ENCODE measurements at regions not wholly inside any gene's neighbourhood (a gene's known extent, or its start where the extent isn't known, plus 50 kb on each side); places are given as distances from the start of the nearest gene placed in this dataset.

DNA sequence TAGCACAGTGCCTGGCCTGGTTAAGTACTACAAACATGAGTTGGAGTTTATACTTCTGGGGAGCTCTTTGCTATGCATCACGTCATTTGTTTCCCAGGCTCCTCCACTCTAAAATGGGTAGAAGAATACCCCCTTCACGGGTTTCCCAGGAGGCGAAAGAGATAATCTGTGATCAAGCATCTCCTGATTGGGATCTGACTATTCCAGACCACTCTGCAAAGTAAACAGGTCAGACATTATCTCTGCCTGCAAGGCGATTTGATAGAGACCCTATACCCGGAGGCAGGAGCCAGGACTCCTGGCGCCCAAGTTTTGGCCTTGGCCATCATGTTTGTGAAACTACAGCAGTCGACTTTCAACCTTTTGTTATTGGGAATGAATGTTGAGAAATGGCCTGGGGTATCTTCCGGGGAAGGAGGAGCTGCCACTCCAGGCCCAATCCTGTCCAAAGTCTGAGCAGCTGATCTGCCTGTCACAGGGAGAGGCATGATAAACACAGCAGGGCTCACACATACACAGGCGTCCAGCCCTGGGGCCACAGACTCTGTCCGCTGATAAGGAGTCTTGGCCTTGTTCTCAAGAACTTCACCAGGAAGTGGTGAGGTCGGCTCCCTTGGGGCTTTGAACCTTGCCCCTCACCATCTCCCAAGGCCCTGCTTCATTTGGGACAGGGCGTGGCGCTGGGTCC, 199.9 kb downstream of the MAF start:
- TF ChIP-seq, protein P1, sequence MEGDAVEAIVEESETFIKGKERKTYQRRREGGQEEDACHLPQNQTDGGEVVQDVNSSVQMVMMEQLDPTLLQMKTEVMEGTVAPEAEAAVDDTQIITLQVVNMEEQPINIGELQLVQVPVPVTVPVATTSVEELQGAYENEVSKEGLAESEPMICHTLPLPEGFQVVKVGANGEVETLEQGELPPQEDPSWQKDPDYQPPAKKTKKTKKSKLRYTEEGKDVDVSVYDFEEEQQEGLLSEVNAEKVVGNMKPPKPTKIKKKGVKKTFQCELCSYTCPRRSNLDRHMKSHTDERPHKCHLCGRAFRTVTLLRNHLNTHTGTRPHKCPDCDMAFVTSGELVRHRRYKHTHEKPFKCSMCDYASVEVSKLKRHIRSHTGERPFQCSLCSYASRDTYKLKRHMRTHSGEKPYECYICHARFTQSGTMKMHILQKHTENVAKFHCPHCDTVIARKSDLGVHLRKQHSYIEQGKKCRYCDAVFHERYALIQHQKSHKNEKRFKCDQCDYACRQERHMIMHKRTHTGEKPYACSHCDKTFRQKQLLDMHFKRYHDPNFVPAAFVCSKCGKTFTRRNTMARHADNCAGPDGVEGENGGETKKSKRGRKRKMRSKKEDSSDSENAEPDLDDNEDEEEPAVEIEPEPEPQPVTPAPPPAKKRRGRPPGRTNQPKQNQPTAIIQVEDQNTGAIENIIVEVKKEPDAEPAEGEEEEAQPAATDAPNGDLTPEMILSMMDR (IDR thresholded peaks at IDR 0.05; ENCODE audit: low read length) = no peak
- no peak for TF ChIP-seq EZH2 (optimal IDR thresholded peaks at IDR 0.05; ENCODE audit: low read depth, low read length)

Data from MM.1S (cell line).